HepG2 (cell line): ENCODE measurements at regions not wholly inside any gene's neighbourhood (a gene's known extent, or its start where the extent isn't known, plus 50 kb on each side); places are given as distances from the start of the nearest gene placed in this dataset.

ENCODE experiments used
- ATAC-seq: fragments of 200-7000 bp; cut with Tn5 transposase; 3 replicates; pipeline ENCODE4 v1.9.1; 2020; ENCODE audit warnings: mild to moderate bottlenecking, moderate library complexity
- BruUV-seq: library from RNA; stranded (reverse); fragments of 400-500 nt; replicated peaks from 2 replicates; lab custom pipeline; 2021; lab: Mats Ljungman, UMichigan
- CTCF ChIA-PET: fragments of 300-600 bp; formaldehyde crosslinking; extraction: SDS; loops from one replicate; lab custom pipeline; 2021; ENCODE audit warnings: low total read pairs, inconsistent platforms, low intra/inter-chr PET ratio; lab: Yijun Ruan, JAX
- POLR2A ChIA-PET: fragments of 350-600 bp; sonication (Branson Sonifier 250); formaldehyde crosslinking; loops from one replicate; lab custom pipeline; 2020; ENCODE audit warnings: antibody characterized with exemption, inconsistent platforms; lab: Yijun Ruan, JAX
- DNase-seq: peaks from one replicate; pipeline ENCODE4 v3.0.0-alpha.2; 2015; ENCODE audit warnings: low spot score
- FAIRE-seq: peaks from 3 replicates; lab custom pipeline; 2011; peaks lifted over from hg19 to GRCh38; lab: Jason Lieb, UNC
- H2AFZ ChIP-seq: one replicate; pipeline ENCODE4 v1.6.1; 2011; ENCODE audit warnings: low read length, inconsistent platforms
- H3K27ac ChIP-seq: fragments of 300-600 bp; 3 replicates; pipeline ENCODE4 v1.8.0; 2011; ENCODE audit warnings: mixed run types, mild to moderate bottlenecking, mixed read lengths, low read length, inconsistent platforms; ENCODE audit not compliant: insufficient read depth; ENCODE audit errors: extremely low read length
- H3K27me3 ChIP-seq, 2 experiments: fragments of 200-600 bp in 1 of 2; 2 replicates in 1 of 2; 3 replicates in 1 of 2; pipeline versions ENCODE4 v1.6.0 to v1.8.0; 2011; ENCODE audit warnings: low read length in 2 of 2, mild to moderate bottlenecking in 2 of 2, moderate library complexity in 2 of 2, inconsistent platforms in 1 of 2; ENCODE audit not compliant: insufficient read depth in 2 of 2, control insufficient read depth in 1 of 2
- H3K36me3 ChIP-seq, 2 experiments: fragments of 200-600 bp in 1 of 2; replicated peaks in 1 of 2; 2 replicates in 1 of 2; 3 replicates in 1 of 2; pipeline versions ENCODE4 v1.5.1 to v1.8.0; 2011; ENCODE audit warnings: low read length in 2 of 2, inconsistent platforms in 1 of 2; ENCODE audit not compliant: insufficient read depth in 2 of 2, control insufficient read depth in 1 of 2
- H3K4me1 ChIP-seq: 2 replicates; pipeline ENCODE4 v1.5.1; 2012; ENCODE audit warnings: low read length, inconsistent platforms; ENCODE audit not compliant: insufficient read depth
- H3K4me2 ChIP-seq: 2 replicates; pipeline ENCODE4 v1.6.0; 2011; ENCODE audit warnings: low read depth, low read length, inconsistent platforms
- H3K4me3 ChIP-seq, 3 experiments: fragments of 200-600 bp in 1 of 3; sonication (generic), shearing (Covaris generic) in 1 of 3; replicated peaks in 1 of 3; 2 replicates each; pipeline ENCODE4 v1.5.1; 2011 to 2016; ENCODE audit warnings: low read length in 3 of 3, inconsistent platforms in 2 of 3, low read depth in 2 of 3, mild to moderate bottlenecking in 2 of 3, control low read depth in 1 of 3, mixed read lengths in 1 of 3; ENCODE audit not compliant: insufficient read depth in 1 of 3
- H3K79me2 ChIP-seq: one replicate; pipeline ENCODE4 v1.6.1; 2011; ENCODE audit warnings: low read length, inconsistent platforms; ENCODE audit not compliant: insufficient read depth
- H3K9ac ChIP-seq: 2 replicates; pipeline ENCODE4 v1.6.0; 2011; ENCODE audit warnings: mild to moderate bottlenecking, low read depth, low read length, inconsistent platforms; ENCODE audit not compliant: insufficient read depth
- H3K9me3 ChIP-seq: 2 replicates; pipeline ENCODE4 v1.5.1; 2012; ENCODE audit warnings: mild to moderate bottlenecking, low read length
- H4K20me1 ChIP-seq: 2 replicates; pipeline ENCODE4 v1.6.0; 2011; ENCODE audit warnings: inconsistent platforms, mild to moderate bottlenecking, low read length, moderate library complexity; ENCODE audit not compliant: insufficient read depth
- BORCS8-MEF2B ChIP-seq: sonication (generic); formaldehyde crosslinking; IDR thresholded peaks from 2 replicates; pipeline ENCODE4 v1.8.0; 2022; ENCODE audit warnings: mild to moderate bottlenecking, missing genetic modification reagents
- CREB3 ChIP-seq: sonication (generic); formaldehyde crosslinking; IDR thresholded peaks from 2 replicates; pipeline ENCODE4 v1.5.0; 2020; ENCODE audit warnings: missing genetic modification reagents
- POLR2AphosphoS2 ChIP-seq: IDR thresholded peaks from 2 replicates; pipeline ENCODE4 v1.6.1; 2011; ENCODE audit warnings: low read depth, low read length, improper control_type of control experiment
- PPARG ChIP-seq: conservative IDR thresholded peaks from 2 replicates; pipeline ENCODE4 v1.6.1; 2016; ENCODE audit warnings: missing biosample characterization, missing genetic modification reagents
- RFXANK ChIP-seq: IDR thresholded peaks from 2 replicates; pipeline ENCODE4 v1.6.1; 2016
- RXRB ChIP-seq: IDR thresholded peaks from 2 replicates; pipeline ENCODE4 v1.6.1; 2016; ENCODE audit warnings: borderline replicate concordance, missing genetic modification reagents, missing compliant biosample characterization
- TRIM22 ChIP-seq: fragments of 450-650 bp; IDR thresholded peaks from 2 replicates; pipeline ENCODE4 v1.6.1; 2017
- ZNF180 ChIP-seq: sonication (generic); formaldehyde crosslinking; IDR thresholded peaks from 2 replicates; pipeline ENCODE4 v1.4.0; 2020; ENCODE audit warnings: low read depth, missing genetic modification reagents, borderline replicate concordance
- ZNF432 ChIP-seq: sonication (generic); formaldehyde crosslinking; IDR thresholded peaks from 2 replicates; pipeline ENCODE4 v1.5.0; 2020; ENCODE audit warnings: missing genetic modification reagents, mild to moderate bottlenecking, borderline replicate concordance
- ZNF713 ChIP-seq: sonication (generic); formaldehyde crosslinking; IDR thresholded peaks from 2 replicates; pipeline ENCODE4 v1.4.0; 2020; ENCODE audit warnings: mild to moderate bottlenecking, missing genetic modification reagents
- ZNF772 ChIP-seq: sonication (generic); formaldehyde crosslinking; IDR thresholded peaks from 2 replicates; pipeline ENCODE4 v1.5.0; 2020; ENCODE audit warnings: mild to moderate bottlenecking, missing genetic modification reagents
- ZSCAN5A ChIP-seq: sonication (generic); formaldehyde crosslinking; IDR thresholded peaks from 2 replicates; pipeline ENCODE4 v1.8.0; 2022; ENCODE audit warnings: mild to moderate bottlenecking, missing genetic modification reagents, borderline replicate concordance
- WGBS: methylation state at CpG from one replicate; pipeline ENCODE4 v1.1.6; 2017; ENCODE audit warnings: low lambda C conversion rate; 5-methylcytosine and 5-hydroxymethylcytosine counted together
- in situ Hi-C: cut with HindIII; loops from 2 replicates; pipeline ENCODE4 v1.10.0; 2017; ENCODE audit warnings: low pct_unique_long_range_greater_than_20kb; ENCODE audit not compliant: extremely low pct_ligation_motif_present
- intact Hi-C: fragments of 100-400 bp; cut with micrococcal nuclease; formaldehyde crosslinking; loops from one replicate; pipeline ENCODE4 v1.10.0; 2022; ENCODE audit not compliant: unreplicated experiment
- TF ChIP-seq, protein P1 (sequence below): sonication (generic); formaldehyde crosslinking; IDR thresholded peaks from 2 replicates; pipeline ENCODE4 v1.8.0; 2022; ENCODE audit warnings: low read depth, missing genetic modification reagents
- TF ChIP-seq, protein P2 (sequence below): sonication (generic); formaldehyde crosslinking; IDR thresholded peaks from 2 replicates; pipeline ENCODE4 v1.8.0; 2022; ENCODE audit warnings: mild to moderate bottlenecking, missing genetic modification reagents, moderate library complexity

- WGBS, result 43% methylated on average over 2 of the region's 2 CpGs
- Histone ChIP-seq H3K79me2 (no peaks in the 10 kb centered on the region), H3K9me3 (no peaks in the 10 kb centered on the region), H3K27me3 (no peaks in the 10 kb centered on the region), H3K4me1 (no peaks in the 10 kb centered on the region), H3K9ac (no peak overlapping the region), H2AFZ (no peak overlapping the region), H3K27ac (no peak overlapping the region), H4K20me1 (no peaks in the 10 kb centered on the region), H3K4me3 (no peak overlapping the region), H3K36me3 (no peaks in the 10 kb centered on the region), H3K4me2 (no peak overlapping the region)
- ATAC-seq (no peak), FAIRE-seq (no peak), DNase-seq (no peak)
- intact Hi-C loops, result no loop called here
- in situ Hi-C loops, result no loop called here
- POLR2A ChIA-PET, result no interaction called here
- no peak for TF ChIP-seq ZNF432 (CRISPR knock-in tag)
- TF ChIP-seq TRIM22, result no peak
- TF ChIP-seq ZNF713 (CRISPR knock-in tag), result no peak
- TF ChIP-seq CREB3 (CRISPR knock-in tag), result no peak
- no peak for TF ChIP-seq RFXANK (CRISPR knock-in tag)
- TF ChIP-seq BORCS8-MEF2B, result no peak
- no TSS peak for BruUV-seq
- CTCF ChIA-PET, result no interaction called here
These were observed 59.8 kb upstream of the MAGI2 start for GRCh38 chr7:79513261-79513660.

DNA sequence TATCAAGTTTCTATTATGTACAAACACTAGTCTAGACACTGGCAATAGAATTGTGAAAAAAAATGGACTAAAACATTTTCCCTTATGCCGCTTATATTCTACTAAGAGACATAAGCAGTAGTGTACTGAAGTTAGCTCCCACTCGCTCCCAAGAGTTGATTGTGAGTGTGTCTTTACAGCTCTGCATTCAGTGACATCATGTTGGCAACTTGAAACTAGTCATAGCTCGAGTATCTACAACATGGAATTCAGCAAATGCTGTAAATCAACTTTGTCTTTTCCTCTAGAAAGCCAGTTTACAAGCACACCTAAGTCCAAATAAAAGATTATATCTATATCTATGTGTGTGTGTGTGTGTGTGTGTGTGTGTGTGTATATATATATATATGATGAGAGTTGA lies 58.8 kb upstream of the MAGI2 start:
- intact Hi-C loops (no loop called here), in situ Hi-C loops (no loop called here)
- CTCF ChIA-PET, result no interaction called here
- H3K9me3 ChIP-seq, result no peaks in the 10 kb centered on the region
- no peak overlapping the region for H3K9ac ChIP-seq
- H4K20me1 ChIP-seq, result no peaks in the 10 kb centered on the region
- no peak overlapping the region for H3K27ac ChIP-seq
- no peaks in the 10 kb centered on the region for H3K27me3 ChIP-seq
- ATAC-seq, result no peak
- WGBS, result 39% methylated on average over 3 of the region's 3 CpGs
- BruUV-seq, result no TSS peak
- H3K36me3 ChIP-seq, result no peaks in the 10 kb centered on the region
- H3K4me1 ChIP-seq, result peaks cover 10% of the 10 kb centered on the region
- no peaks in the 10 kb centered on the region for H3K79me2 ChIP-seq
- POLR2A ChIA-PET, result no interaction called here
- no peak overlapping the region for H3K4me3 ChIP-seq
- no peak for DNase-seq
- no peak overlapping the region for H2AFZ ChIP-seq
- no peak for FAIRE-seq
- no peak overlapping the region for H3K4me2 ChIP-seq
- TF ChIP-seq, protein P1, sequence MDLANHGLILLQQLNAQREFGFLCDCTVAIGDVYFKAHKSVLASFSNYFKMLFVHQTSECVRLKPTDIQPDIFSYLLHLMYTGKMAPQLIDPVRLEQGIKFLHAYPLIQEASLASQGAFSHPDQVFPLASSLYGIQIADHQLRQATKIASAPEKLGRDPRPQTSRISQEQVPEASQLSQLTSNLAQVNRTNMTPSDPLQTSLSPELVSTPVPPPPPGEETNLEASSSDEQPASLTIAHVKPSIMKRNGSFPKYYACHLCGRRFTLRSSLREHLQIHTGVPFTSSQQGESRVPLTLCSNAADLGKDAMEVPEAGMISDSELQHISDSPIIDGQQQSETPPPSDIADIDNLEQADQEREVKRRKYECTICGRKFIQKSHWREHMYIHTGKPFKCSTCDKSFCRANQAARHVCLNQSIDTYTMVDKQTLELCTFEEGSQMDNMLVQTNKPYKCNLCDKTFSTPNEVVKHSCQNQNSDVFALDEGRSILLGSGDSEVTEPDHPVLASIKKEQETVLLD (CRISPR knock-in tag), result no peak
- TF ChIP-seq, protein P2, sequence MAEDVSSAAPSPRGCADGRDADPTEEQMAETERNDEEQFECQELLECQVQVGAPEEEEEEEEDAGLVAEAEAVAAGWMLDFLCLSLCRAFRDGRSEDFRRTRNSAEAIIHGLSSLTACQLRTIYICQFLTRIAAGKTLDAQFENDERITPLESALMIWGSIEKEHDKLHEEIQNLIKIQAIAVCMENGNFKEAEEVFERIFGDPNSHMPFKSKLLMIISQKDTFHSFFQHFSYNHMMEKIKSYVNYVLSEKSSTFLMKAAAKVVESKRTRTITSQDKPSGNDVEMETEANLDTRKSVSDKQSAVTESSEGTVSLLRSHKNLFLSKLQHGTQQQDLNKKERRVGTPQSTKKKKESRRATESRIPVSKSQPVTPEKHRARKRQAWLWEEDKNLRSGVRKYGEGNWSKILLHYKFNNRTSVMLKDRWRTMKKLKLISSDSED (CRISPR knock-in tag), result no peak
- TF ChIP-seq ZNF180, result no peak
- TF ChIP-seq ZSCAN5A (CRISPR knock-in tag), result no peak
- TF ChIP-seq RXRB, result no peak
- no peak for TF ChIP-seq POLR2AphosphoS2
- no peak for TF ChIP-seq PPARG (CRISPR knock-in tag)
- no peak for TF ChIP-seq ZNF772 (CRISPR knock-in tag)
